HG02642 (cell line): ENCODE measurements at regions not wholly inside any gene's neighbourhood (a gene's known extent, or its start where the extent isn't known, plus 50 kb on each side); places are given as distances from the start of the nearest gene placed in this dataset.
"Not testable (repeated sequence)": the region's sequence is repeated elsewhere in the genome, so short reads cannot be mapped to it uniquely, and the experiment has no call there.

Experiments
- ATAC-seq: cut with Tn5 transposase; IDR thresholded peaks from one replicate; pipeline ENCODE4 v1.9.1; 2021; ENCODE audit warnings: mild to moderate bottlenecking; ENCODE audit not compliant: unreplicated experiment, poor library complexity

GRCh38 chr3:115204475-115204874 lies 57.4 kb upstream of the ZBTB20 start:
- ATAC-seq = no peak

- no peak for ATAC-seq
These were observed 61.1 kb upstream of the ZBTB20 start for GRCh38 chr3:115208066-115208750.

- no peak for ATAC-seq
These were observed 64.9 kb upstream of the ZBTB20 start for GRCh38 chr3:115211810-115212492.

- ATAC-seq = no peak
These were observed 65.5 kb upstream of the ZBTB20 start for GRCh38 chr3:115212615-115213014.

- ATAC-seq = not testable (repeated sequence)
These were observed 66.0 kb upstream of the ZBTB20 start for GRCh38 chr3:115213052-115213451.

GRCh38 chr3:115217292-115217677 lies 70.2 kb upstream of the ZBTB20 start:
- ATAC-seq = no peak

- ATAC-seq = peak; percentile 69
These were observed 70.8 kb upstream of the ZBTB20 start for GRCh38 chr3:115217678-115218451.

GRCh38 chr3:115218859-115219258 lies 71.8 kb upstream of the ZBTB20 start:
- no peak for ATAC-seq

GRCh38 chr3:115224687-115225086 lies 77.6 kb upstream of the ZBTB20 start:
- no peak for ATAC-seq

- no peak for ATAC-seq
These were observed 79.9 kb upstream of the ZBTB20 start for GRCh38 chr3:115226844-115227445.

- no peak for ATAC-seq
These were observed 80.4 kb upstream of the ZBTB20 start for GRCh38 chr3:115227461-115227860.

- no peak for ATAC-seq
These were observed 81.2 kb upstream of the ZBTB20 start for GRCh38 chr3:115228266-115228665.

GRCh38 chr3:115232167-115232566 lies 85.1 kb upstream of the ZBTB20 start:
- ATAC-seq = no peak

GRCh38 chr3:115233021-115233420 lies 85.9 kb upstream of the ZBTB20 start:
- ATAC-seq = no peak

GRCh38 chr3:115236496-115236895 lies 89.4 kb upstream of the ZBTB20 start:
- no peak for ATAC-seq

GRCh38 chr3:115239717-115240116 lies 92.6 kb upstream of the ZBTB20 start:
- ATAC-seq = no peak

GRCh38 chr3:115244350-115244749 lies 97.3 kb upstream of the ZBTB20 start:
- ATAC-seq = no peak

GRCh38 chr3:115245438-115245837 lies 98.3 kb upstream of the ZBTB20 start:
- ATAC-seq = no peak

GRCh38 chr3:115245899-115246298 lies 98.8 kb upstream of the ZBTB20 start:
- no peak for ATAC-seq

GRCh38 chr3:115246461-115247020 lies 99.5 kb upstream of the ZBTB20 start:
- ATAC-seq = no peak

GRCh38 chr3:115248274-115248673 lies 101.2 kb upstream of the ZBTB20 start:
- ATAC-seq = no peak
